ENCODE measurements at regions not wholly inside any gene's neighbourhood (a gene's known extent, or its start where the extent isn't known, plus 50 kb on each side); places are given as distances from the start of the nearest gene placed in this dataset.

DNA sequence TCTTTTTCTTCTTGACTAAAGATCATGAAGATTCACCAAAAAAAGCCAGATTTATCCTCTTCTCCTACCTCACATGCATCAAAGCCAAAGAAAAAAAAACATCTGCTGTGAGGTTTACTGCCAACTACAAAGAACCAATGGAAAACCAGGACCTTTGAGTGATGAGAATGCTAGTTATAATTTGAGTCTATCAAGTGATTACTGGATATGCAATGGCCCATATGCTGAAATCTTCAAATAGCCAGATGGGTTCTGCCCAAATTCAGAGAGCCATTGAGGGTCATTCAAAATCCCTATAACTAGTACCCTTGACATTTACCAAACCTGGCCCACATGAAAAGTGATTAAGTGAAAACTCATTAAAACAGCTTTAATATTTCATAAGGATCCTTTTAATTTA, 78.4 kb upstream of the ACO1 start:
- Histone ChIP-seq H3K27me3 (ENCODE audit: insufficient read depth, low read length) (no peaks in the 10 kb centered on the region), H2BK20ac (ENCODE audit: low read depth, low read length, poor library complexity, severe bottlenecking) (no peak overlapping the region), H3K4ac (ENCODE audit: low read depth, low read length) (no peak overlapping the region), H2BK12ac (ENCODE audit: insufficient read length, low read depth, low read length) (no peak overlapping the region), H2BK15ac (ENCODE audit: low read depth, low read length) (no peak overlapping the region), H2AFZ (ENCODE audit: low read length) (no peak overlapping the region), H4K20me1 (ENCODE audit: control insufficient read depth, insufficient read depth, insufficient read length) (no peaks in the 10 kb centered on the region), H3K4me2 (ENCODE audit: insufficient read depth, insufficient read length, low read length) (no peak overlapping the region), H3K23me2 (ENCODE audit: insufficient read length, low read depth, low read length, poor library complexity, severe bottlenecking) (no peaks in the 10 kb centered on the region), H2AK5ac (ENCODE audit: insufficient read length, low read length) (no peak overlapping the region), H3K27ac (ENCODE audit: insufficient read length, low read depth, low read length) (no peak overlapping the region), H3K79me2 (ENCODE audit: insufficient read depth, low read length) (no peaks in the 10 kb centered on the region), H3K9me3 (ENCODE audit: control insufficient read depth, low read depth, low read length) (no peaks in the 10 kb centered on the region), H4K8ac (replicated peaks; ENCODE audit: insufficient read length, low read depth, low read length) (no peak overlapping the region), H3K14ac (ENCODE audit: insufficient read depth, low read length) (no peak overlapping the region), H3K9ac (ENCODE audit: extremely low read depth, insufficient read length, low read length) (no peak overlapping the region), H3K56ac (ENCODE audit: insufficient read length, low read depth, low read length) (no peak overlapping the region), H4K5ac (ENCODE audit: insufficient read length, low read depth, low read length) (no peak overlapping the region), H3K79me1 (ENCODE audit: insufficient read depth, low read depth, low read length, poor library complexity, severe bottlenecking) (no peaks in the 10 kb centered on the region), H3K4me1 (ENCODE audit: insufficient read depth, low read length) (peaks cover 3% of the 10 kb centered on the region; the same call in 1 of the 2 replicates), H2BK120ac (ENCODE audit: low read depth, low read length, poor library complexity, severe bottlenecking) (no peak overlapping the region), H3T11ph (ENCODE audit: low read length) (no peak overlapping the region), H2BK5ac (ENCODE audit: insufficient read length, low read length) (no peak overlapping the region), H3K23ac (ENCODE audit: insufficient read length, low read depth, low read length) (no peak overlapping the region), H4K91ac (ENCODE audit: insufficient read length, low read depth, low read length) (no peak overlapping the region), H3K18ac (ENCODE audit: insufficient read length, low read depth, low read length) (no peak overlapping the region)
- Mint-ChIP-seq H3K4me3 (no peak overlapping the region), H3K9me3 (peaks cover 8 to 16% of the 10 kb centered on the region in 2 experiments; a peak in 4 of 5 replicates), H3K4me1 (peaks cover 19 to 21% of the 10 kb centered on the region in 2 experiments), H3K27me3 (ENCODE audit: low read depth) (peaks cover 2% of the 10 kb centered on the region; the same call in 1 of the 2 replicates), H3K27ac (no peak overlapping the region), H3K36me3 (ENCODE audit: insufficient read depth in 1 of 3, low read depth in 3 of 3) (peaks cover 7 to 19% (median 18%) of the 10 kb centered on the region in 3 experiments)
- no peak for DNase-seq
- TF ChIP-seq, protein P1, sequence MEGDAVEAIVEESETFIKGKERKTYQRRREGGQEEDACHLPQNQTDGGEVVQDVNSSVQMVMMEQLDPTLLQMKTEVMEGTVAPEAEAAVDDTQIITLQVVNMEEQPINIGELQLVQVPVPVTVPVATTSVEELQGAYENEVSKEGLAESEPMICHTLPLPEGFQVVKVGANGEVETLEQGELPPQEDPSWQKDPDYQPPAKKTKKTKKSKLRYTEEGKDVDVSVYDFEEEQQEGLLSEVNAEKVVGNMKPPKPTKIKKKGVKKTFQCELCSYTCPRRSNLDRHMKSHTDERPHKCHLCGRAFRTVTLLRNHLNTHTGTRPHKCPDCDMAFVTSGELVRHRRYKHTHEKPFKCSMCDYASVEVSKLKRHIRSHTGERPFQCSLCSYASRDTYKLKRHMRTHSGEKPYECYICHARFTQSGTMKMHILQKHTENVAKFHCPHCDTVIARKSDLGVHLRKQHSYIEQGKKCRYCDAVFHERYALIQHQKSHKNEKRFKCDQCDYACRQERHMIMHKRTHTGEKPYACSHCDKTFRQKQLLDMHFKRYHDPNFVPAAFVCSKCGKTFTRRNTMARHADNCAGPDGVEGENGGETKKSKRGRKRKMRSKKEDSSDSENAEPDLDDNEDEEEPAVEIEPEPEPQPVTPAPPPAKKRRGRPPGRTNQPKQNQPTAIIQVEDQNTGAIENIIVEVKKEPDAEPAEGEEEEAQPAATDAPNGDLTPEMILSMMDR (conservative IDR thresholded peaks at IDR 0.05): no peak

All from H9 (cell line).